RPMI7951 (cell line): ENCODE measurements at regions not wholly inside any gene's neighbourhood (a gene's known extent, or its start where the extent isn't known, plus 50 kb on each side); places are given as distances from the start of the nearest gene placed in this dataset.
"Not testable (repeated sequence)": the region's sequence is repeated elsewhere in the genome, so short reads cannot be mapped to it uniquely, and the experiment has no call there.

Source experiments
- DNase-seq: peaks from one replicate; pipeline ENCODE4 v3.0.0-alpha.2; 2012; ENCODE audit warnings: low read depth

DNA sequence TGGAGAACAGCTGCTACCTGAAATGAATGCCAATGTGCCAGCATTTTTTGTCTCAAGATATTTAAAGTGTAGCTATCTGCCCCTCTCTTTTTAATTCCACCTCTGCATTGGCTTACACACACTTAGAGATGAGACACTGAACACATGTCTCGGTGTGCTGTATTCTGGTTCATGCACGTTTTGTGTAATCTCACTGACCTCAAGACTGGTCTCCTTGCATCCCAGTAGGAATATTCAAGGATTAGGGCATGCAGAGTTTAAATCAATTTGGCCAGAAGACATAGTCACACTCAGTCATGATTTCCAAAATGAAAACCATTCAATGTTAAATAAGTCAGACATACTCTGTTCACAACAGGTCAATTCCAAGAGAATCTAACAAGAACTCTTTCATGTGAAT lies 561.8 kb upstream of the TUSC1 start:
- DNase-seq, result no peak

DNA sequence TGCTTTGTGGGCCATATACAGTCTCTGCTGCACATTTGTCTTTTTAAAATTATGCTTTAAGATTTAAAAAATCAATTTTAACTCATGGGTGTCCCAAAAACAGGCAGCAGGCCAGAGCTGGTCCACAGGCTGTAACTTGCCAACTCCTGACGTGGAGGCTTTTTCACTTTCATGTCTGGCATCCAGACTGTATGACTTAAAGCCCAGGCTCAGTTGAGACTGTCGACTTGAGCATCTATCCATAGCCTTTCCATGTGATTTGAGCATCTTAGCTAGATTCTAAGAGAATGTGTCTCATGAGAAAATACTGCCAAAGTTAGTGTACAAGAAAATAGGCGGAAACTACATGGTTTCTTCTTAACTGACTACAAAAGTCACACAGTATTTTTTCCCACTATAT lies 559.0 kb upstream of the TUSC1 start:
- DNase-seq, result no peak

GRCh38 chr9:26234865-26235264 lies 556.6 kb upstream of the TUSC1 start:
- peak; percentile 54 for DNase-seq

DNA sequence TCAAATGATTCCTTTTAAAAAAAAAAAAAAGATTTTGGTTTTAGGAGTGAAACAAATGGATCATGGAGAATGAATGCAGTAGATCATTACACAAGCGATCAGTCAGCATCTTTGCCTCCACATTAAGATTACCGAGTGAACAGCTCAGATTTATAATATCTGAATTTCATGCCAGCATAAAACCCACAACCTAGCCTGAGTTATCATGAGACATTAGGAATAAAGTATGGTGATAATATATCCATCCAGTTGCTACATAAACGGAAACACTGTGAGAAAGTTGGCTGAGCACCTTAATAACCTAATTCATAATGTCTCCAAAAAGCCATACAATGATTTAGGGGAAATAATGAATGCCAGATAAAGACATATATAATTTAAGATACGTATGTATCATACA lies 553.1 kb upstream of the TUSC1 start:
- DNase-seq, result no peak

DNA sequence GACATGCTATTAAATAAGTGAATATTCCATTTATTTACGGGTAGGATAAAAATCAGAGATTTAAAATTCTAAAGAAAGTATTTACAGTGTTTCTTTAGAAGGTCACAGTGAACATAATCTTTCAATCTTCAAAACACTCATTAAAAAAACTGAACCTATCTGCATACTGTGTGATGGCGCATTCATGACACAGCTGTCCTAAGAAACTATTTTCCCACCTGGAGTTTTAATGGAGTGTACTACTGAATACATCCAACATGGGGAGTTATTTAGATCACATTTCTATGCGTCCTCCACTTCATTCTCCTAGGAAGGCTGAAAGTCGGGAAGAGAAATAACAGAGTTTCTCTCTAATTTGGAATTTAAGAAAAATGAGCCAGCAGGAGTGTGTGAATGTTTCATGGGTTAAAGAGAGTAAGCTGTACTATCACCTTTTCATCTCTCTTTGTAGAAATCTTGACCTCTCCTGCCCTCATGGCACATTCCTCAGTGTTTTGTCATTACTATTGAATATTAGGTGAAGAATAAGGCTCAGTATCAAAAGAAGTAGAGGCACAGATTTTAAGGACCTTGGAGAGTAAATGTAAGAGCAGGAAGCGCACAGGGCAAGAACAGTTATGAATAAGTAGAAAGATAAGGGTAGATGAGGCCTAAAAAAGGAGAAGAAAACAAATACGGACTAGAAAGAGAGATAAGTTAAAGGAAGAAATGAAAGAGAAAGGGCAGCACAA lies 551.2 kb upstream of the TUSC1 start:
- peak; percentile 6 for DNase-seq

- no peak for DNase-seq
Observed at GRCh38 chr9:26228273-26228672, 550.0 kb upstream of the TUSC1 start.

DNA sequence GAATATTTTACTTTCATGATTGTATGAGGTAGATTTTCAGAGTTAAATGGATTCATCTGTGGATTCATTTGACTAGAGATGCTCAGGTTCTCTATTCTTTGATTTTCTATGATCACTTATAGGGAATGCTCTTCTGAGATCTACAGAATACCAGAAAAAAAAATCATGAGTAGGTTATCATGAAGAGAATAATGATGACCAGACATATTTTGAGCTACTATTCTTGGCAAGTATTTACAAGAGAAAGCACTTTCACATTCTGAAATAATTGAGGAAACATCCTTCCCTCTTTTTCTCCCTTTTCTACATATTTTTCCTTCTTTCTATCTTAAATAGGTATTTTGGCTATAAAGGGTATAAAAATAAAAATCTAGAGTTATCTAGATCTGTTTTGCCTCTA lies 543.0 kb upstream of the TUSC1 start:
- DNase-seq, result no peak

GRCh38 chr9:26220367-26220766 lies 542.1 kb upstream of the TUSC1 start:
- DNase-seq, result no peak

DNA sequence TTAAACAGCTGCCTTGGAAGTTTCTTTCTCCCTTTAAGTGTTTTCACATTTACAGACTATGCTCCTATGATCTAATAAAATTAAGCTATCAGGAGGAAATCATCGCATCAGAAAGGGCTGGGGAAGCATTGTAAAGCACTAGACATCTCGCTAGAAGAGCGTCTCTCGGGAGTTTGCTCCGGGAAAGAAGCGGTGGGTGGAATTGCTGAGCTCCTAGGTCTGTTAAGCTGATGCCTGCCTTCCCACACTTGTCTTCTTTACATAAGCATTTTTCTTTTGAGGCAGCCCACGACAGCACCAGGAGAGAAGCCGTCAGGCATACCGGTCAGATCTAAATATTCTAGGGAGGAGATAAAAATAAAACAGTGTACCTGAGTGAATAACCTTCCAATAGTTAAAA lies 541.7 kb upstream of the TUSC1 start:
- peak; percentile 34 for DNase-seq

DNA sequence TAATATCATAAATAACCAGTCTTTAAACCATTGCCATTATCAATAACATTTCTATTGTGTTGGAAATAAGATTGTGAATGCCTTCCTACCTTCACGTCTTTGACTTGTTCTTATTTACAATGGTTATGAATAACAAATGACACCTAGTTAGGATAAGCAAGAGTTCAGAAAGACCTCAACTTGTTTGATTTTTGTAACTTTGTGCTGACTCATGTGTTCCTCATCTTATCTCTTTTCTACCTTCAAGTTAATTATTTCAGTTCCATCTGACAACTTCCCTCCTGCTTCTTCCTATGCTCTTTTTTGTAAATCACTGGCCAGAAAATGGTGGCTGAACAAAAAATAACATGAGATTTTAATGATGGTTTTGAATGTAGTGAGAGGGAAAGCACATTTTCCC lies 538.5 kb upstream of the TUSC1 start:
- DNase-seq, result no peak

DNA sequence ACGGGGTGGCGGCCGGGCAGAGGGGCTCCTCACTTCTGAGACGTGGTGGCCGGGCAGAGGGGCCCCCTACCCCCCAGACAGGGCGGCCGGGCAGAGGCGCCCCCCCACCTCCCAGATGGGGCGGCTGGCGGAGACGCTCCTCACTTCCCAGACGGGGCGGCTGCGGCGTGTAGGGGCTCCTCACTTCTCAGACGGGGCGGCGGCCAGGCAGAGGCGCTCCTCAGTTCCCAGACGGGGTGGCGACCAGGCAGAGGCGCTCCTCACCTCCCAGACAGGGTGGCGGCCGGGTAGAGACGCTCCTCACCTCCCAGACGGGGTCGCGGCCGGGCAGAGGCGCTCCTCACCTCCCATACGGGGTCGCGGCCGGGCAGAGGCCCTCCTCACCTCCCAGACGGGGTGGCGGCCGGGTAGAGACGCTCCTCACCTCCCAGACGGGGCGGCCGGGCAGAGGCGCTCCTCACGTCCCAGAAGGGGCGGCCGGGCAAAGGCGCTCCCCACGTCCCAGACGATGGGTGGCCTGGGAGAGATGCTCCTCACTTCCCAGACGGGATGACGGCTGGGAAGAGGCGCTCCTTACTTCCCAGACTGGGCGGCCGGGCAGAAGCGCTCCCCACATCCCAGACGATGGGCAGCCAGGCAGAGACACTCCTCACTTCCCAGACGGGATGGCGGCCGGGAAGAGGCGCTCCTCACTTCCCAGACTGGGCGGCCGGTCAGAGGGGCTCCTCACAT lies 536.6 kb upstream of the TUSC1 start:
- DNase-seq, result not testable (repeated sequence)

GRCh38 chr9:26210338-26210851 lies 532.2 kb upstream of the TUSC1 start:
- peak; percentile 52 for DNase-seq

GRCh38 chr9:26205261-26205660 lies 527.0 kb upstream of the TUSC1 start:
- DNase-seq, result peak; percentile 11

GRCh38 chr9:26193237-26193636 lies 515.0 kb upstream of the TUSC1 start:
- no peak for DNase-seq

- DNase-seq, result no peak
Observed at GRCh38 chr9:26191711-26192110, 513.5 kb upstream of the TUSC1 start.

GRCh38 chr9:26181836-26182235 lies 503.6 kb upstream of the TUSC1 start:
- no peak for DNase-seq

DNA sequence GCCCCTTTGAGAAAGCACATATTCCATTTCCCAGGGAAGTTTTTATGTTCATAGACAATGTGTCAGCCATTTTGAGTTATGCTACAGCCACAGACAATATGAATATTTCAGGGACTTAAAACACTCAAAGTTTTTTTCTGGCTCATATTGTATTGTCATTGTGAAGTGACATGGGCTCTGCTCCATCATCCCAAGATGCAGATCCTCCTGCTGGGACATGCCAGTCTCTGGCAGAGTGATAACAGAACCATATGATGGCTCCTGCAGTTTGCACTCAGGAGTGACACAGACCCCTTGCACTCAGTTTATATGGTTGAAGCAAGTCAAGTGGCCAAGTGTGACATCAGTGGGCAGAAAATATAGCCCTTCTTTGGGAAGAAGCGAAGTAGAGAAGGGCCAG lies 498.4 kb upstream of the TUSC1 start:
- DNase-seq, result no peak

DNA sequence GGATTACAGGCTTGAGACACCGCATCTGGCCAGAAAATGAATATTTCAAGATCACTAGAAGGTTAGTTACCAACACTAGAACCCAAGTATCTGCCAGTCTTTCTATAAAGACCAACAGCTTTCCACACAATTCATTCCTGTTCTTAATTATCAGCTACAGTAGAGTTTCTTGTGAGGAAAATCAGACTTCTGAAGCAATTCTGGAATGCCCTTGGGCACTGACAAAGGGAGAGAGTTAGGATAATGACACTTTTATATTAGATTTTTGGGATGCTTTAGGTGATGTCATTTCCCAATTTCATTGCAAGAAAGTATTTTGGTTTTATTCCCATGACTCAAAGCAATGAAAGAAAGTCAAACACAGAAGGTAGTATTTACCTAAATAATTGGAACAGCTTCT lies 497.0 kb upstream of the TUSC1 start:
- DNase-seq, result peak; percentile 67

DNA sequence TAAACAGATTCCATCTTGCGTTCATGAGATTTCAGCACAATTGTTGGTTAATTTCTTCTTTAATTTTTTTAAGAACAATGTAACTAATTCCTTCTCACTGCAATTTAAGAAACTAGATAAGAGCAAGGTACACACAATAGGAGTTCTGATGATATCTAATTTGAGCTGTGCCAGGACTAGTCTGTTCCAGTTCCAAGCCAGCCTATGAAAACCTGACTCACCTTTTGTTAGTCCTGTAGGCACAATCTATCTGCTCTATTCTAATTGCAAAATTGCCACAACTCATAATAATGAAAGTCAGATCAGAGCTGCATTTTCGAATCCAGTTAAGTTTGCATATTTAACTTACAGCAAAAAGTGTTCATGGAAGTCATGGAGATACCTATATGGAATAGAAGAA lies 494.1 kb upstream of the TUSC1 start:
- DNase-seq, result no peak

DNA sequence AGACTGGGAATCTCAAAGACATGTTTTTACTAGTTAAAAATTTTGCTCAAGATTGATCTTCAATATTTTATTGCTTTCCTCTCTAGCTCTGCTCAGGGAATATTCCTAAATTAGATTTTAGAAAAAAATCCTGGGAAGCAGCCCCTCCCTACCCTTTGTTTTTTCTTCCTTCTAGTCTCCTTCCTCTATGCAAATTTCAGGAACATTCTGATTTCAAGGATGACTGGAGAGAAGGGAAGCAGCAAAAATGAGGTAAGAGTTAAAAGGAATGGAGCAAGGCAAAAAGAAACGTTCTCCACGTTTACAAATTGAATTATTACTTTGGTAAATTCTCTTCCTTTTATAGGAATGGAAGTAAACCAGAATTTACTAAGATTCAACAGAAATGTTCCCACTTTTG lies 493.4 kb upstream of the TUSC1 start:
- no peak for DNase-seq

- DNase-seq, result no peak
Observed at GRCh38 chr9:26170190-26170589, 491.9 kb upstream of the TUSC1 start.

- no peak for DNase-seq
Observed at GRCh38 chr9:26169708-26170107, 491.5 kb upstream of the TUSC1 start.

DNA sequence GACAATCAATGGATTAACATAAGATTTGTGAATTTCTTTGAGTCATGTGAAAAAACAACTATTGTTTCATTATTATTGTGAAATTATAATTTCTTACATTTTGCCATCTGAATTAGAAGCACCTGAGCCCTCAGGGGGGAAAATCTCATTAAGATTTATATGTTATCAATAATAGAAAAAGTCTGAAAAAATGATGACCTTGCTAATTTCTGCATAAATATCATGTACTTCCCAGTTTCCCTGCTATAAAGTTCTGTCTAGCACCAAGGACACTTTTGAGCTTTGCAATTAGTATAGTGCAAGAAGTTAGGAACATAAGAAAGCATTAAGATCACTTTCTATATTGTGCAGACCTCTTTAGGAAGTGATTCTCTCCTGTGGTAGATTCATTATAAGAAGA lies 488.3 kb upstream of the TUSC1 start:
- DNase-seq, result no peak
